ENCODE measurements at regions not wholly inside any gene's neighbourhood (a gene's known extent, or its start where the extent isn't known, plus 50 kb on each side); places are given as distances from the start of the nearest gene placed in this dataset.
A peak's percentile ranks its signal among the peaks of the same experiment; 100 is the strongest.

- Histone ChIP-seq H3K9ac (ENCODE audit: low read length) (no peak overlapping the region), H3K9me3 (ENCODE audit: insufficient read depth, low read depth, low read length) (no peaks in the 10 kb centered on the region), H3K4me1 (ENCODE audit: insufficient read depth, low read length) (no peaks in the 10 kb centered on the region), H3K36me3 (ENCODE audit: insufficient read depth, low read length) (no peaks in the 10 kb centered on the region), H3K4me2 (ENCODE audit: low read length) (no peak overlapping the region), H4K20me1 (ENCODE audit: insufficient read depth, low read length) (no peaks in the 10 kb centered on the region), H2AFZ (ENCODE audit: low read depth, low read length) (no peak overlapping the region), H3K27ac (ENCODE audit: low read depth, low read length) (no peak overlapping the region), H3K4me3 (ENCODE audit: insufficient read depth, low read depth, low read length) (no peak overlapping the region), H3K79me2 (ENCODE audit: insufficient read depth, low read length) (no peaks in the 10 kb centered on the region), H3K27me3 (ENCODE audit: insufficient read depth, low read length) (no peaks in the 10 kb centered on the region)
- H3K27me3 Mint-ChIP-seq (ENCODE audit: low read depth, unreplicated experiment) = no peaks in the 10 kb centered on the region
- DNase-seq (ENCODE audit: low read depth) (no peak), FAIRE-seq (no peak)
- no peaks in the 10 kb centered on the region for H3K9me3 Mint-ChIP-seq (ENCODE audit: unreplicated experiment)
- H3K4me1 Mint-ChIP-seq (ENCODE audit: low read depth, unreplicated experiment) = no peaks in the 10 kb centered on the region
- no peak overlapping the region for H3K27ac Mint-ChIP-seq (ENCODE audit: unreplicated experiment)
- no peaks in the 10 kb centered on the region for H3K36me3 Mint-ChIP-seq (ENCODE audit: low read depth, unreplicated experiment)
- H3K4me3 Mint-ChIP-seq (ENCODE audit: unreplicated experiment) = no peak overlapping the region
- TF ChIP-seq CTCF (IDR thresholded peaks at IDR 0.05; ENCODE audit: insufficient read depth, low read depth, low read length) (no peak), EZH2 (IDR thresholded peaks at IDR 0.05; ENCODE audit: insufficient read depth, low read length) (no peak)
Measured at GRCh38 chr3:148077965-148078364, 619.7 kb upstream of the AGTR1 start.

GRCh38 chr3:148078658-148079057 is 619.0 kb upstream of the AGTR1 start:
- Histone ChIP-seq H3K4me1 (ENCODE audit: insufficient read depth, low read length) (no peaks in the 10 kb centered on the region), H3K36me3 (ENCODE audit: insufficient read depth, low read length) (no peaks in the 10 kb centered on the region), H2AFZ (ENCODE audit: low read depth, low read length) (no peak overlapping the region), H3K27me3 (ENCODE audit: insufficient read depth, low read length) (no peaks in the 10 kb centered on the region), H3K79me2 (ENCODE audit: insufficient read depth, low read length) (no peaks in the 10 kb centered on the region), H3K4me2 (ENCODE audit: low read length) (peak overlapping the region; percentile 73), H4K20me1 (ENCODE audit: insufficient read depth, low read length) (no peaks in the 10 kb centered on the region), H3K27ac (ENCODE audit: low read depth, low read length) (no peak overlapping the region), H3K4me3 (ENCODE audit: insufficient read depth, low read depth, low read length) (no peak overlapping the region), H3K9me3 (ENCODE audit: insufficient read depth, low read depth, low read length) (no peaks in the 10 kb centered on the region), H3K9ac (ENCODE audit: low read length) (no peak overlapping the region)
- no peak overlapping the region for H3K27ac Mint-ChIP-seq (ENCODE audit: unreplicated experiment)
- no peaks in the 10 kb centered on the region for H3K9me3 Mint-ChIP-seq (ENCODE audit: unreplicated experiment)
- H3K36me3 Mint-ChIP-seq (ENCODE audit: low read depth, unreplicated experiment) = no peaks in the 10 kb centered on the region
- TF ChIP-seq EZH2 (IDR thresholded peaks at IDR 0.05; ENCODE audit: insufficient read depth, low read length) (no peak), CTCF (IDR thresholded peaks at IDR 0.05; ENCODE audit: insufficient read depth, low read depth, low read length) (no peak)
- H3K4me1 Mint-ChIP-seq (ENCODE audit: low read depth, unreplicated experiment) = no peaks in the 10 kb centered on the region
- FAIRE-seq (peak; percentile 37), DNase-seq (ENCODE audit: low read depth) (no peak)
- no peaks in the 10 kb centered on the region for H3K27me3 Mint-ChIP-seq (ENCODE audit: low read depth, unreplicated experiment)
- no peak overlapping the region for H3K4me3 Mint-ChIP-seq (ENCODE audit: unreplicated experiment)

- H3K36me3 ChIP-seq (ENCODE audit: insufficient read depth, low read length) = no peaks in the 10 kb centered on the region
- no peaks in the 10 kb centered on the region for H3K4me1 ChIP-seq (ENCODE audit: insufficient read depth, low read length)
- peak overlapping the region; percentile 73 for H3K4me2 ChIP-seq (ENCODE audit: low read length)
- H3K27me3 ChIP-seq (ENCODE audit: insufficient read depth, low read length) = no peaks in the 10 kb centered on the region
- Mint-ChIP-seq H3K36me3 (ENCODE audit: low read depth, unreplicated experiment) (no peaks in the 10 kb centered on the region), H3K27me3 (ENCODE audit: low read depth, unreplicated experiment) (no peaks in the 10 kb centered on the region), H3K27ac (ENCODE audit: unreplicated experiment) (no peak overlapping the region), H3K4me3 (ENCODE audit: unreplicated experiment) (no peak overlapping the region), H3K9me3 (ENCODE audit: unreplicated experiment) (no peaks in the 10 kb centered on the region), H3K4me1 (ENCODE audit: low read depth, unreplicated experiment) (no peaks in the 10 kb centered on the region)
- DNase-seq (ENCODE audit: low read depth) (no peak), FAIRE-seq (no peak)
- H3K4me3 ChIP-seq (ENCODE audit: insufficient read depth, low read depth, low read length) = peak overlapping the region; percentile 11
- peak overlapping the region; percentile 24 for H3K27ac ChIP-seq (ENCODE audit: low read depth, low read length)
- H3K9me3 ChIP-seq (ENCODE audit: insufficient read depth, low read depth, low read length) = no peaks in the 10 kb centered on the region
- no peaks in the 10 kb centered on the region for H3K79me2 ChIP-seq (ENCODE audit: insufficient read depth, low read length)
- TF ChIP-seq CTCF (IDR thresholded peaks at IDR 0.05; ENCODE audit: insufficient read depth, low read depth, low read length) = no peak
- no peak for TF ChIP-seq EZH2 (IDR thresholded peaks at IDR 0.05; ENCODE audit: insufficient read depth, low read length)
- peak overlapping the region; percentile 44 for H3K9ac ChIP-seq (ENCODE audit: low read length)
- H2AFZ ChIP-seq (ENCODE audit: low read depth, low read length) = peak overlapping the region; percentile 76
- H4K20me1 ChIP-seq (ENCODE audit: insufficient read depth, low read length) = no peaks in the 10 kb centered on the region
Measured at GRCh38 chr3:148079370-148079769, 618.3 kb upstream of the AGTR1 start.
